Omental fat pad (tissue), 3 donors: ENCODE measurements at regions not wholly inside any gene's neighbourhood (a gene's known extent, or its start where the extent isn't known, plus 50 kb on each side); places are given as distances from the start of the nearest gene placed in this dataset. TPM values are rescaled to one million over a fixed set of nuclear protein-coding genes. Genes with fewer than 3 reads are reported as not detected.

Experiments
- ATAC-seq: fragments of 150-250 bp; one replicate; pipeline ENCODE4 v1.9.1; 2016; ENCODE audit warnings: mild to moderate bottlenecking, moderate library complexity; ENCODE audit not compliant: low FRiP score
- DNase-seq: peaks from one replicate; pipeline ENCODE4 v3.0.0-alpha.2; 2019; ENCODE audit warnings: low spot score
- CTCF ChIP-seq, 3 donors: fragments of 450-650 bp; IDR thresholded peaks; one replicate each; pipeline ENCODE4 v1.5.1; 2016 to 2017; ENCODE audit warnings: antibody characterized with exemption in 3 of 3, mild to moderate bottlenecking in 3 of 3, moderate library complexity in 2 of 3
- small RNA-seq: library from RNA; depleted of rRNA; stranded (forward); fragments of <200 nt; gene quantifications from one replicate; pipeline ENCODE3, GENCODE V24; 2016

DNA sequence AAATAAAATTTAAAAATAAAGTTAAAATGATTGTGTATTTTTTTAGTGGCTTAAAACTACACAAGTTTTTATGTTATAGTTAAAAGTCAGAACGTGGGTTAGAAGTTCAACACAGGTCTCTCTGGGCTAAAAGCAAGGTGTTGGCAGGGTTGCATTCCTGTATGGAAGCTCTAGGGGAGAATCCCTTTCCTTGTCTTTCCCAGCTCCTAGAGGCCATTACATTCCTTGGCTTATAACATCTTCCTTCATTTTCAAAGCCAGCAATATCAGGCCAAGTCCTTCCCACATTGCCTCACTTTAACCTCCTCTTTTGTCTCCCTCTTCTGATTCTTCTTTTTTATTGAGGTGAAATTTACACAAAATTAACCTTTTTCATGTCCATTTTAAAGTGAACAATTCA, 52.4 kb upstream of the EEPD1 start:
- no peak for ATAC-seq
- DNase-seq: no peak
- TF ChIP-seq CTCF (IDR thresholded peaks at IDR 0.05): no peak

Small RNA genes in the stretch of these regions (small RNA-seq; reads per million reads assigned to genes)
- not detected for gene RNU6-1085P
